Neuron (in vitro differentiated cells): ENCODE measurements at regions not wholly inside any gene's neighbourhood (a gene's known extent, or its start where the extent isn't known, plus 50 kb on each side); places are given as distances from the start of the nearest gene placed in this dataset.
"Not testable (repeated sequence)": the region's sequence is repeated elsewhere in the genome, so short reads cannot be mapped to it uniquely, and the experiment has no call there.

ENCODE experiments used
- H2AFZ ChIP-seq: one replicate; pipeline ENCODE4 v1.6.1; 2013; ENCODE audit warnings: low read depth, mild to moderate bottlenecking, inconsistent platforms, low read length, moderate library complexity
- H3K27me3 ChIP-seq: one replicate; pipeline ENCODE4 v1.6.1; 2013; ENCODE audit warnings: low read length; ENCODE audit not compliant: insufficient read depth
- H3K36me3 ChIP-seq: one replicate; pipeline ENCODE4 v1.6.1; 2013; ENCODE audit warnings: low read length; ENCODE audit not compliant: insufficient read depth
- H3K4me1 ChIP-seq: one replicate; pipeline ENCODE4 v1.6.1; 2013; ENCODE audit warnings: low read length; ENCODE audit not compliant: insufficient read depth
- H3K4me3 ChIP-seq: 2 replicates; pipeline ENCODE4 v1.5.1; 2013; ENCODE audit warnings: mild to moderate bottlenecking, low read length, moderate library complexity
- H3K9me3 ChIP-seq: one replicate; pipeline ENCODE4 v1.6.1; 2013; ENCODE audit warnings: low read length

DNA sequence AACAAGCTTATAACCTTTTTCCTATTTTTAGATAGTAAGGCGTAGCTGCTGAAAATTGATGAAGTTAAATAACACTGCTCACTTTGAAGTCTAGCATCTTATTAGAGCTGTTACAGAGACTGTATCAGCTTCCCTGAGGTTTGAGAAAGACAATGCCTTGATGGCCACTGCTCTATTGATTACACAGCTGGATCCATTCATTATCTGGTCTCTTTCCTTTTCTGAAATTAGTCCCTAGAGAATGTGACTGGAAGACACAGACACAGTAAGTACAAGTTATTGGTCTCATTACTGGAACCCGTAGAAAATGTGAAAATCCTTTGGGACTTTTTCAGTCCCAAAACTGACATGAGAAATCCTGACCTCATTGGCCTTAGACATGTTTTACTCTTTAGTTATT lies 188.3 kb downstream of the NAF1 start:
- Histone ChIP-seq H3K27me3 (no peaks in the 10 kb centered on the region), H2AFZ (no peak overlapping the region), H3K9me3 (no peaks in the 10 kb centered on the region), H3K36me3 (no peaks in the 10 kb centered on the region), H3K4me3 (no peak overlapping the region), H3K4me1 (no peaks in the 10 kb centered on the region)

DNA sequence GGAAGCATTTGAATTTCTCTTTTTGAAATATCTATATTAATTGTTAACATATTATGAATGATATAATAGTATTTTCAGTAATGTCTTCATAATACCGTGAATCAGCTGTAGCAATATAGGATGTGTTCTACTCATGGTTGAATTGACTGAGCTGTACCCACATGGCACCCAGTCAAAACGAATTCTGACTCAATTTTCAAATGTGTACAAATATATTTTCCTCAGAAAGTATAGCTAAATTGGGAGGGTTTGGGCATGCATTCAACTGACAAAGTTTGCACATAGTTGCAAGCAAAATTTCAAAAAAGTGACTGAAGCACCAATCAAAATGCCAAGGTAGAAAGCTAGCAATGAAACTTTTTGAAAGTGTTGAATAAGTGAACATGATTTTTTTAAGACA lies 188.9 kb downstream of the NAF1 start:
- Histone ChIP-seq H3K4me3 (no peak overlapping the region), H3K36me3 (no peaks in the 10 kb centered on the region), H2AFZ (no peak overlapping the region), H3K4me1 (no peaks in the 10 kb centered on the region), H3K27me3 (no peaks in the 10 kb centered on the region), H3K9me3 (no peaks in the 10 kb centered on the region)

DNA sequence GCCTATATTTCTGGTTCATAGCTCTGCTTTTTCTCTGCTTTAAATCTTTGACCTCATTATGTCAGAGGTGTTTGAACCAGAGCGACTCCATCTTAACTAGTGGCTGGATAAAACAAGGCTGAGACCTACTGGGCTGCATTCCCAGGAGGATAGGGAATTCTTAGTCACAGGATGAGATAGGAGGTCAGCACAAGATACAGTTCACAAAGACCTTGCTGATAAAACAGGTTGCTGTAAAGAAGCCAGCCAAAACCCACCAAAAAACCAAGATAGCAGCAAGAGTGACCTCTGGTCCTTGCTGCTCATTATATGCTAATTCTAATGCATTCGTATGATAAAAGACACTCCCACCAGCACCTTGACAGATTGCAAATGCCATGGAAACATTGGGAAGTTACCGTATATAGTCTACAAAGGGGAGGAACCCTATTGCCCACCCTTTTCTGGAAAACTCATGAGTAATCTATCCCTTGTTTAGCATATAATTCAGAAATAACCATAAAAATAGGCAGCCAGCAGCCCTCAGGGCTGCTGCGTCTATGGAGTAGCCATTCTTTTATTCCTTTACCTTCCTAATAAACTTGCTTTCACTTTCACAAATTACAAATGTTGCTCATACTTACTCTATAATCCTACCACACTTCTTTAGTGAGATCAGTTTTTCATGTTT lies 193.9 kb downstream of the NAF1 start:
- H3K36me3 ChIP-seq: no peaks in the 10 kb centered on the region
- H3K9me3 ChIP-seq: no peaks in the 10 kb centered on the region
- no peak overlapping the region for H3K4me3 ChIP-seq

DNA sequence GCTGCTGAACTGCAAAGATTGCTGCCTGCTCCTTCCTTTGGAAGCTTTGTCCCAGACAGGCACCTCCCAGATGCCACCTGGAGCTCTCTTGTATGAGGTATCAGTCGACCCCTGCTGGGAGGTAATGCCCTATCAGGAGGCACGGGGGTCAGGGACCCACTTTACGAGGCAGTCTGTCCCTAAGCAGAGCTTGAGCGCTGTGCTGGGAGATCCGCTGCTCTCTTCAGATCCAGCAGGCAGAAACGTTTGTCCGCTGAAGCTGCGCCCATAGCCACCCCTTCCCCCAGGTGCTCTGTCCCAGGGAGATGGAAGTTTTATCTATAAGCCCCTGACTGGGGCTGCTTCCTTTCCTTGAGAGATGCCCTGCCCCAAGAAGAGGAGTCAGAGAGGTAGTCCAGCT lies 197.5 kb downstream of the NAF1 start:
- Histone ChIP-seq H3K4me3 (no peak overlapping the region), H3K4me1 (no peaks in the 10 kb centered on the region), H3K36me3 (no peaks in the 10 kb centered on the region), H3K27me3 (no peaks in the 10 kb centered on the region), H2AFZ (no peak overlapping the region), H3K9me3 (no peaks in the 10 kb centered on the region)

More for the DNA sequence above, 193.9 kb downstream of the NAF1 start:
- no peak overlapping the region for H2AFZ ChIP-seq
- no peaks in the 10 kb centered on the region for H3K27me3 ChIP-seq
- H3K4me1 ChIP-seq: no peaks in the 10 kb centered on the region

DNA sequence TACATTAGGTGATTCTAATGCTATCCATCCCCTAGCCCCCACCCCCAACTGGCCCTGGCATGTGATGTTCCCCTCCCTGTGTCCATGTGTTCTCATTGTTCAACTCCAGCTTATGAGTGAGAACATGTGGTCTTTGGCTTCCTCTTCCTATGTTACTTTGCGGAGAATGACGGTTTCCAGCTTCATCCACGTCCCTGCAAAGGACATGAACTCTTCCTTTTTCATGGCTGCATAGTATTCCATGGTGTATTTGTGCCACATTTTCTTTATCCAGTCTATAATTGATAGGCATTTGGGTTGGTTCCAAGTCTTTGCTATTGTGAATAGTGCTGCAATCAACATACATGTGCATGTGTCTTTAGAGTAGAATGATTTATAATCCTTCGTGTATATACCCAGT lies 200.7 kb downstream of the NAF1 start:
- H3K36me3 ChIP-seq, H3K27me3 ChIP-seq, H3K9me3 ChIP-seq, H2AFZ ChIP-seq, H3K4me3 ChIP-seq, H3K4me1 ChIP-seq: not testable (repeated sequence)

DNA sequence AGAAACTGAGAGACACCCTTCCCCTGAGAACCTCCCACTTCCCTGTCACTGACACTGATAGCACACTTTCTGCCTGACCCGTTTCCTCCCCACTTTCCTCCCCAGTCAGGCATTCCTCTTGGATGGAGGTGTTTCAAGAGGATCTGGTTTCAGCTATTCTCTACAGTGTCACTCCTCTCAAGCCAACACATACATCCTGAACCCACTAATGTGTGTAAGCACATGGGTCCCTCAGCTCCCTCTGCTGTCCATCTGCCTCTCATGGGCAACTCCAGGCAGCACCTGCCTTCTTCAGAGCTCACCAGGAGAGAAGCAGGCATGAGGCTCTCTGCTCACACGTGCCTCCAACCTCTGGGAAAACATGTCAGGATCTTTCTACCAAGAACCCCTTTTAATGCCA lies 207.6 kb downstream of the NAF1 start:
- Histone ChIP-seq H3K9me3 (no peaks in the 10 kb centered on the region), H3K4me1 (no peaks in the 10 kb centered on the region), H3K4me3 (no peak overlapping the region), H2AFZ (no peak overlapping the region), H3K27me3 (no peaks in the 10 kb centered on the region), H3K36me3 (no peaks in the 10 kb centered on the region)

DNA sequence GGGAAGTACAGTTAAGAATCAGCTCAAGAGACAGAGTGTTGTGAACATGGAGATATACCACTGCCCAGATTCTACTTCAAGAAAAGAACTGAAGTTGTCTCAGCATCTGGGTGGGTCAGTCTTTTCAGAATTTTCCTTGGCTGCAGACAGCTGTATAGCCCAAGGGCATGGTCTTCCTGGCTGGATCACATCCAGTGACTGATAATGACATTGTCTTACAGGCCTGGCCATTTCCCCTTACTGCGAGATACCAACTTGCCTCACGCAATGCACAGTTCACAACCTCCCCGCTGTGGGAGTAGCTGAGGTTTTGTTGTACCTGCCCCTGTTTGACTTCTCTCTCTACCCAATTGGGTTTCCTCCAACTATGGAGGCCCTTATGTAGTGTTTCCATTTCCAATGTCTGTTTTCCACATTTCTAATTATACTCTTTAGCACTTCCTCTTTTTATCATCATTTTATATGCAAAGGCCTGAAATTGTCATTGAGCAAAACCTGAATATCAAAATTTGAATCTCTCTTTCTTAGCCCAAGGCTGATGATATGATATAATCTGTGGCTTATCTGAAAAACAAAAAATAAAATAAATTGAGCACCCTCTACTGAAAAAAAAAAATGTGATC lies 209.1 kb downstream of the NAF1 start:
- Histone ChIP-seq H3K9me3 (no peaks in the 10 kb centered on the region), H3K4me3 (no peak overlapping the region), H3K4me1 (no peaks in the 10 kb centered on the region), H3K36me3 (no peaks in the 10 kb centered on the region), H2AFZ (no peak overlapping the region), H3K27me3 (no peaks in the 10 kb centered on the region)

DNA sequence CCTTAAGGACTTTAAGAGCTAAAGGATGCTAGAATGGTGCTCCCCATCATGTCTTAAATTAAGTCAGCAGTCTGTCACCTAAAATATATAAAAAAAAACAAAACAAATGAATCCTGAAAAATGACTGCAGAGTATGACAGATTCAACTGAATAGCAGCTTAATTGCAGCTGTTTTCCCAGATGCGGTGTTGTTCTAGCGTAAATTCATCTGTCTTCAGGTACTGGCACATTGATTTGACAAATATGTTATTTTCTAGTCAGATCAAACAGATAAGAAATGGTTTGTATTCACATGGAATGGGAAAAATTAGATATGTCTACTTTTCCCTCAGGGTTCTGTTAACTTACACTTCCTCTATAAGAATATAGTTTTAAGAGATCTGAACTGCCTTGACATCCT lies 211.7 kb downstream of the NAF1 start:
- Histone ChIP-seq H3K9me3 (no peaks in the 10 kb centered on the region), H3K4me3 (no peak overlapping the region), H2AFZ (no peak overlapping the region), H3K27me3 (no peaks in the 10 kb centered on the region), H3K36me3 (no peaks in the 10 kb centered on the region), H3K4me1 (no peaks in the 10 kb centered on the region)

DNA sequence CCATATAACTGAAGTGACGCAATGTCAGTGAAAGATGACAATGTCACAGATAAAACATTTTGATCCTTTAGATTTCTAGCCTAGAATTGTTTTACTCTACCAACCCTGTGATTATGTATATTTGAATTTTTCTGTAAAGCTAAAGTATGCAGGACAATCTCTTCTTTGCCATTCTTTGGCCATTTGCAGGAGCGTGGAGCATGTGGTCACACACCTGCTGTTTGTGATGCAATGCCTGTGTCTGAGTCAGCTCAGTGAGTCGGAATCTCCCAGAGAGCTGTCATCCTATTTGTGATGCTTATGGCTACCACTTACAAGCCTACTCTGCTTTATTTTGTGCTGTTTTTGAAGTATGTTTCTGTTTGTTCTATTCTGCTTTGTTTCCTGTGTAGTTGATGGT lies 214.5 kb downstream of the NAF1 start:
- Histone ChIP-seq H3K4me1 (no peaks in the 10 kb centered on the region), H3K9me3 (no peaks in the 10 kb centered on the region), H3K27me3 (no peaks in the 10 kb centered on the region), H2AFZ (no peak overlapping the region), H3K4me3 (no peak overlapping the region), H3K36me3 (no peaks in the 10 kb centered on the region)

DNA sequence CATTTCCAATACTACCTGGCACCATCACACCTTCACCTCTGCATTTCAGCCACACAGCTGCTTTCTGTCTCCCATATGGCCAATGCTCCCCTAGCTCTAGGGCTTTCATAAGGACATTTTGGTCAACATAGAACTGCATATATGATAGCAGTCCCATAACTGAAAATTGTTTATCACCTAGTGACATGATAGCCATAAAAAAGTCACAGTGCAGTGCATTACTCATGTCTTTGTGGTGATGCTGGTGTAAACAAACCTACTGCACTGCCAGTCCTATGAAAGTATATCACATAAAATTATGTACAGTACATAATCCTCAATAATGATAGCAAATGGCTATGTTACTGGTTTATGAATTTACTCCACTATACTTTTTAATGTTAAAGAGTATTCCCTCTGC lies 221.0 kb downstream of the NAF1 start:
- Histone ChIP-seq H3K9me3 (no peaks in the 10 kb centered on the region), H3K4me3 (no peak overlapping the region), H2AFZ (no peak overlapping the region)

DNA sequence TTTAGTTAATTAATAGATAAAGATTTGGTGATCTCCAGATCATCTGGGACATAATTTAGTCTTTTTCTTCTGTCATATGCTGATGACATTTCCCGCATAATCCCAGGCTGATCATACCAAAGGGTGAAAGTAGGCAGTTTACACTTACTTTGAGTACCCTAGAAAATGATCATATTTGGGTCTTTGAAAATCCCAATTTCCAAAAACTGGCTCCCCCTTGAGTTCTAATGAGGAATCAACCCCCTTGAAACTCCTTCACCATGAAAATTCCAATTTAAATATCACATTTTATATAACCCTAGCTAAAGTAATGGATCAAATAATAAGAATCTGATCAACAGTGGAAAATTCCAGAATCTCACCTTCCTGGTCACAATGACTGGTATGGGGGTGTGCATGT lies 223.4 kb downstream of the NAF1 start:
- no peaks in the 10 kb centered on the region for H3K27me3 ChIP-seq
- H3K4me3 ChIP-seq: no peak overlapping the region
- H3K4me1 ChIP-seq: no peaks in the 10 kb centered on the region
- H2AFZ ChIP-seq: no peak overlapping the region
- H3K9me3 ChIP-seq: no peaks in the 10 kb centered on the region
- no peaks in the 10 kb centered on the region for H3K36me3 ChIP-seq

More for the DNA sequence above, 221.0 kb downstream of the NAF1 start:
- Histone ChIP-seq H3K4me1 (no peaks in the 10 kb centered on the region), H3K36me3 (no peaks in the 10 kb centered on the region), H3K27me3 (no peaks in the 10 kb centered on the region)

DNA sequence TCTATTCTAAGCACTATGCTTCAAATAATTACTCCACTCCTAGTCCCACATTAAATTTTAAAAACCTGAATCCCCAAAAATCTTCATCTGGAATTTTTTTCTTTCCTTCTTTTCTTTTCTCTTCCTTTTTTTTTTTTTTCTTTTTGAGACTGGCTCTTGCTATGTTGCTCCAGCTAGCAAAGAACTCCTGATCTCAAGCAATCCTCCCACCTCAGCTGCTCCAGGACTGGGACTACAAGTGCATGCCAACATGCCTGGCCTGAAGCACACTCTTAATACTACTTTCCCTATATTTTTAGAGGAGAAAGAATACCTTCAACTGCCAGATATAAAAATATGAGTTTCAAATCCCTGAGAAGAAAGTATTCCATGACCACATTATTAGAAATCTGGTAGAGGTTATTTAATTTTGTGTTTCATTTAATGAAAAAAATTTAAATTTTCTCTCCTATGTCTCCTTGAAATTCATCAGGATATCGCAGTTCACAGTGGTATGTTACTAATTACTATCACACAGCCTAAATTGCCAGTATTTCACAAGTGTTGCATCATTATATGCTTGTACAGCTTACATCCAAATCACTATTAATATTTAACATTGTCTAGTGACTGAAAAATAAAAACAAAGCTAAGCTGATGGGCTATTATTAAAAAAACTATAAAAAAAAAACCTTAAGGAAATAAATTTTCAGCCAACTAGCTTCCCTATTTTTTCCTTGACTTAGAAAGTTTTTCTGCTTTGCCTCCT lies 227.8 kb downstream of the NAF1 start:
- Histone ChIP-seq H3K27me3 (no peaks in the 10 kb centered on the region), H2AFZ (no peak overlapping the region), H3K36me3 (no peaks in the 10 kb centered on the region), H3K4me3 (no peak overlapping the region), H3K4me1 (peaks cover 3% of the 10 kb centered on the region), H3K9me3 (no peaks in the 10 kb centered on the region)

DNA sequence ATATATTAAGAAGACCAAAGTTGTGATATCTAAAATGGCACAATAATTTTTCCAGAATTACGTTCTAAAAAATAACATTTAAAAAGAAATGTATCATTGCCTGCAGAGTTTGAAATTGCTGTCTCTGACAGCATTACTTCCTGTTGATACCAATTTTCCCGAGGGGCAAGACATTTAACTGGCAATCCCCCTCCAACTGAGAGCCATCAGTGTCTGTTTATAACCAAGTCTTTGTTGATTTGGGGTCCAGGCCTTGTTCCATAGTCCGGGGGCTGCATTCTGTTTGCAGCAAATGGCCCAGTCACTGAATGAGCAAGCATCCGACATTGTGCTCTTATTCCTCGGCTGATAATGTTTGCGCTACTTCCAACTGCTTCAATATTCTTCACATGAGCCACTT lies 231.5 kb downstream of the NAF1 start:
- Histone ChIP-seq H3K27me3 (no peaks in the 10 kb centered on the region), H2AFZ (no peak overlapping the region), H3K4me1 (peaks cover 3% of the 10 kb centered on the region), H3K4me3 (no peak overlapping the region), H3K9me3 (no peaks in the 10 kb centered on the region), H3K36me3 (no peaks in the 10 kb centered on the region)
